ENCODE measurements at regions not wholly inside any gene's neighbourhood (a gene's known extent, or its start where the extent isn't known, plus 50 kb on each side); places are given as distances from the start of the nearest gene placed in this dataset.

GRCh38 chr4:119731146-119731742, 102.6 kb upstream of the PDE5A start:
- H3K4me1 ChIP-seq (ENCODE audit: low read depth), result peaks cover 10% of the 10 kb centered on the region
- no peak overlapping the region for H3K4me3 ChIP-seq
- H3K27me3 ChIP-seq, result no peaks in the 10 kb centered on the region
- DNase-seq (ENCODE audit: low read depth in 1 of 2, low spot score in 1 of 2), result peak in 1 of 2 donors; percentile 37
- no peaks in the 10 kb centered on the region for H3K9me3 ChIP-seq (ENCODE audit: low read depth)
- no peaks in the 10 kb centered on the region for H3K36me3 ChIP-seq
- no peak for TF ChIP-seq CTCF (IDR thresholded peaks at IDR 0.05; ENCODE audit: low read depth, low read length)
- no peak overlapping the region for H3K27ac ChIP-seq

DNA sequence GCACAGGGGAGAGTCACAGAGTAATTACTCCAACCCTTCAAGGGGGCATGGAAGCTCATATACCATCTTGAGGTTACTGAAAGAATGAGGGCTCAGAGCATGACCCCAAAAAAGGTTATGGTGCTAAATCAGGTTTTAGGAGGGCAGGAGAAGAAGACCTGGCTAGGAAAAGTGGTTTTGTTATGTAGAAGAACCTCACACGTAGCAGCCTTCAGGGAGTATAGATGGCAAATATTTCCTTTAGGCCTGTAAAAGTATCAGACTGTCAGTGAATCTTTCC, 102.0 kb upstream of the PDE5A start:
- DNase-seq (ENCODE audit: low read depth in 1 of 2, low spot score in 1 of 2), result no peak
- no peak overlapping the region for H3K27ac ChIP-seq
- no peaks in the 10 kb centered on the region for H3K9me3 ChIP-seq (ENCODE audit: low read depth)
- peaks cover 10% of the 10 kb centered on the region for H3K4me1 ChIP-seq (ENCODE audit: low read depth)
- H3K4me3 ChIP-seq, result no peak overlapping the region
- no peaks in the 10 kb centered on the region for H3K36me3 ChIP-seq
- no peaks in the 10 kb centered on the region for H3K27me3 ChIP-seq
- no peak for TF ChIP-seq CTCF (IDR thresholded peaks at IDR 0.05; ENCODE audit: low read depth, low read length)

- H3K27ac ChIP-seq, result no peak overlapping the region
- H3K27me3 ChIP-seq, result no peaks in the 10 kb centered on the region
- peak in 1 of 2 donors; percentile 73 for DNase-seq (ENCODE audit: low read depth in 1 of 2, low spot score in 1 of 2)
These were observed 101.4 kb upstream of the PDE5A start for GRCh38 chr4:119729835-119730670.

GRCh38 chr4:119728692-119729593, 100.3 kb upstream of the PDE5A start:
- Histone ChIP-seq H3K27ac (no peak overlapping the region), H3K4me1 (ENCODE audit: low read depth) (peaks cover 3% of the 10 kb centered on the region)
- no peak for DNase-seq (ENCODE audit: low read depth in 1 of 2, low spot score in 1 of 2)

More at GRCh38 chr4:119729835-119730670, 101.4 kb upstream of the PDE5A start:
- no peak for TF ChIP-seq CTCF (IDR thresholded peaks at IDR 0.05; ENCODE audit: low read depth, low read length)
- no peak overlapping the region for H3K4me3 ChIP-seq
- no peaks in the 10 kb centered on the region for H3K36me3 ChIP-seq
- H3K9me3 ChIP-seq (ENCODE audit: low read depth), result no peaks in the 10 kb centered on the region
- peaks cover 4% of the 10 kb centered on the region for H3K4me1 ChIP-seq (ENCODE audit: low read depth)

More at GRCh38 chr4:119728692-119729593, 100.3 kb upstream of the PDE5A start:
- Histone ChIP-seq H3K4me3 (no peak overlapping the region), H3K27me3 (no peaks in the 10 kb centered on the region), H3K9me3 (ENCODE audit: low read depth) (no peaks in the 10 kb centered on the region), H3K36me3 (no peaks in the 10 kb centered on the region)
- TF ChIP-seq CTCF (IDR thresholded peaks at IDR 0.05; ENCODE audit: low read depth, low read length), result no peak

Measured in cardiac muscle cell (in vitro differentiated cells and primary cell).